ENCODE measurements at regions not wholly inside any gene's neighbourhood (a gene's known extent, or its start where the extent isn't known, plus 50 kb on each side); places are given as distances from the start of the nearest gene placed in this dataset.
A peak's percentile ranks its signal among the peaks of the same experiment; 100 is the strongest.

DNA sequence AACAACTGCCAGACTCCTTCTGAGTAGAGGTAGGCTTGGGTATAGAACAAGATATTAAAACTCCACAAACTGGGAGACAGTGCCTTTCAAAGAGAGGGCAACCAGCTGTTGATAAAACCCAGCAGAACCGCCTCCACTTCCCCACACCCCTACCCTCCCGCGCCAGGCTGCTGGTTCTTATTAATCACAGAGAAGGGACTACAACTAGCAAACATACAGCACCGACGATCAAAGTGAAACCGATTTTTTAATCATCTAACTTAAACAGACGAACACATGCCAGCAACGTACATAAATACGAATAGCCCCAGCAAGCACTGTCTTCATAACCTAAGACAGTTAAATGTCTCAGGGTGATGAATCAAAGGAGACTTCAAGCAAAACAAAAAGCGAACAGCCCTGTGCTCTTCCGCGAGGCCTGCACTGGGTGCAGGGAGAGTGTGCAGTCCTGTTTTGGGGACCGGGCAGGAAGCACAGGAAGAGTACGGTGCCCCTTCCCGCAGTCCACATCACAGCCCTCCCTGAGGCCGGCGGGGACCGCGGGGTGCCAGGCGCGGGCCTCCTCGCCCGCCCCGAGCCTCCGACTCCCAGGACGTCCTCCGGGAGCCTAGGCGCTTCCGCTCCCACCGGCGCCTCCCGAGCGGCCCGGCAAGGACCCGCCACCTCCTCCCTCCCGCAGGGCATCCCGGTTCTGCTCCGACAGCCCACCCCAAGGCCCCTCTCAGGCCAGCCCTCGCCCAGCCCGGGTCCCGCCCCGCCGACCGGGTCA is 75.1 kb upstream of the VGLL4 start:
- CTCF ChIA-PET (ENCODE audit: unreplicated experiment), result no interaction called here
- peaks cover 25% of the 10 kb centered on the region for H3K79me2 ChIP-seq (ENCODE audit: insufficient read depth, low read depth, low read length)
- POLR2A ChIA-PET, result interaction anchor here (0.6 kb wide), 1 partner anchor 47 kb away, joined by 3 read pairs; no protein-coding TSS in a partner anchor

DNA sequence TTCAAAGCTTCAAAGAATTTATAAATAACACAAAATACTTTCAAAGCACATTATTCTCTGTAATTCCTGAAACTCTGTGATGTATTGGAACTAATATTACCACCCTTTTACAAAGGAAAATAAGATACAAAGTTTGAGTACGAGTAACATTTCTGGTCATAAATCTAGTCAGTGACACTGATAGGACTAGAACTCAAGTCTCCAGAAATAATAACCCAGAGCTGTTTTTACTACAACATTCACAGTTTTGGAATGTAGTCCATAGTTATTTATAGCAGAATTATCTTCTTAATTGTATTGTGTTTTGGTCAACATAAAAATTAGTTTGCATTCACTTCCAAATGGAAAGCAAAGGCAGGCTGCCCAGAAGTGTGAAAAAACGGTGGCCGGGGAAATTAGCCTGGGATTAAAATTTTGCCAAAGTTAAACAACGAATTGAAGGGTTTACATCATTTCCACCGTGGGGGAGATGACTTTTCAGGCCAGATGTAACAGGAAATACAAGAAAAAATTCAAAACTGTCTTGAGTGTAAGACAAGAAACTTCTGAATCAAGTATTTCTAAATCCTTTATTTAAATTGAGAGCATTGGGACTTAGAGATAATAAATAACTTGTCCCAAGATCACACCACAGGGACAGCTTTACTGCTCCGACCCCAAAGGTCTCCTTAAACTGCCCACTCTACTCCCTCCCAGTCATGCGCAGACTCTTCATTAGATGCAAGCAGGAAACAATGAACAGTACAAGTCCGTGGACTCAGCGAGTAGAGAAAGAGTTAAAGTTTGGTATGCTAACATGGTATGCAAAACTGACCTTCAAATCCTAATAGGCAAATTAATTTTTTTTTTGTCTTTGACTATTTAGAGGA is 74.3 kb upstream of the VGLL4 start:
- Histone ChIP-seq H3K4me1 (ENCODE audit: insufficient read depth, low read length, poor library complexity, severe bottlenecking) (peaks cover 27% of the 10 kb centered on the region), H3K4me3 (ENCODE audit: low read depth, low read length, poor library complexity, severe bottlenecking) (peak overlapping the region; percentile 75), H3K36me3 (ENCODE audit: insufficient read depth, low read length) (no peaks in the 10 kb centered on the region), H4K20me1 (ENCODE audit: insufficient read depth, low read length) (no peaks in the 10 kb centered on the region), H3K9me2 (ENCODE audit: insufficient read depth, low read length) (no peaks in the 10 kb centered on the region), H2AFZ (ENCODE audit: low read length) (peak overlapping the region; percentile 76), H3K4me2 (ENCODE audit: low read length) (peak overlapping the region; percentile 80), H3K9me3 (ENCODE audit: low read length) (no peaks in the 10 kb centered on the region), H3K27ac (ENCODE audit: low read depth, low read length, poor library complexity, severe bottlenecking) (peak overlapping the region; percentile 90), H3K79me2 (ENCODE audit: insufficient read depth, low read depth, low read length) (peaks cover 25% of the 10 kb centered on the region)
- peak; percentile 80 for DNase-seq (ENCODE audit: low spot score)
- ChIA-PET POLR2A (interaction anchor here (0.6 to 1.3 kb wide), 4 partner anchors 10 to 58 kb away, joined by 3 to 7 read pairs (median 3); no protein-coding TSS in a partner anchor), CTCF (ENCODE audit: unreplicated experiment) (no interaction called here)
- TSS peak; percentile 66 for BruUV-seq (replicated peaks)
- TF ChIP-seq, protein P1, sequence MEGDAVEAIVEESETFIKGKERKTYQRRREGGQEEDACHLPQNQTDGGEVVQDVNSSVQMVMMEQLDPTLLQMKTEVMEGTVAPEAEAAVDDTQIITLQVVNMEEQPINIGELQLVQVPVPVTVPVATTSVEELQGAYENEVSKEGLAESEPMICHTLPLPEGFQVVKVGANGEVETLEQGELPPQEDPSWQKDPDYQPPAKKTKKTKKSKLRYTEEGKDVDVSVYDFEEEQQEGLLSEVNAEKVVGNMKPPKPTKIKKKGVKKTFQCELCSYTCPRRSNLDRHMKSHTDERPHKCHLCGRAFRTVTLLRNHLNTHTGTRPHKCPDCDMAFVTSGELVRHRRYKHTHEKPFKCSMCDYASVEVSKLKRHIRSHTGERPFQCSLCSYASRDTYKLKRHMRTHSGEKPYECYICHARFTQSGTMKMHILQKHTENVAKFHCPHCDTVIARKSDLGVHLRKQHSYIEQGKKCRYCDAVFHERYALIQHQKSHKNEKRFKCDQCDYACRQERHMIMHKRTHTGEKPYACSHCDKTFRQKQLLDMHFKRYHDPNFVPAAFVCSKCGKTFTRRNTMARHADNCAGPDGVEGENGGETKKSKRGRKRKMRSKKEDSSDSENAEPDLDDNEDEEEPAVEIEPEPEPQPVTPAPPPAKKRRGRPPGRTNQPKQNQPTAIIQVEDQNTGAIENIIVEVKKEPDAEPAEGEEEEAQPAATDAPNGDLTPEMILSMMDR (conservative IDR thresholded peaks at IDR 0.05; ENCODE audit: low read length), result no peak
- TF ChIP-seq EZH2phosphoT487 (IDR thresholded peaks at IDR 0.05; ENCODE audit: borderline replicate concordance, low read depth, low read length), result no peak
- intact Hi-C loops (cut with micrococcal nuclease; ENCODE audit: unreplicated experiment), result no loop called here

More for the DNA sequence above, 75.1 kb upstream of the VGLL4 start:
- intact Hi-C loops (cut with micrococcal nuclease; ENCODE audit: unreplicated experiment), result loop anchor here (1.0 kb wide), 1 partner anchor 76 kb away; the partner anchor contains the start of gene VGLL4
- no peaks in the 10 kb centered on the region for H3K36me3 ChIP-seq (ENCODE audit: insufficient read depth, low read length)
- H3K4me1 ChIP-seq (ENCODE audit: insufficient read depth, low read length, poor library complexity, severe bottlenecking), result peaks cover 25% of the 10 kb centered on the region
- H2AFZ ChIP-seq (ENCODE audit: low read length), result peak overlapping the region; percentile 76
- peak overlapping the region; percentile 90 for H3K27ac ChIP-seq (ENCODE audit: low read depth, low read length, poor library complexity, severe bottlenecking)
- no peaks in the 10 kb centered on the region for H3K9me2 ChIP-seq (ENCODE audit: insufficient read depth, low read length)
- no peaks in the 10 kb centered on the region for H3K9me3 ChIP-seq (ENCODE audit: low read length)
- no peak for TF ChIP-seq EZH2phosphoT487 (IDR thresholded peaks at IDR 0.05; ENCODE audit: borderline replicate concordance, low read depth, low read length)
- TF ChIP-seq, protein P1 (conservative IDR thresholded peaks at IDR 0.05; ENCODE audit: low read length), result no peak
- BruUV-seq (replicated peaks), result TSS peak; percentile 86
- peak overlapping the region; percentile 80 for H3K4me2 ChIP-seq (ENCODE audit: low read length)
- H4K20me1 ChIP-seq (ENCODE audit: insufficient read depth, low read length), result no peaks in the 10 kb centered on the region
- H3K4me3 ChIP-seq (ENCODE audit: low read depth, low read length, poor library complexity, severe bottlenecking), result peak overlapping the region; percentile 75
- peak; percentile 55 for DNase-seq (ENCODE audit: low spot score)

Measured in OCI-LY7 (cell line).